ENCODE measurements at regions not wholly inside any gene's neighbourhood (a gene's known extent, or its start where the extent isn't known, plus 50 kb on each side); places are given as distances from the start of the nearest gene placed in this dataset.

DNA sequence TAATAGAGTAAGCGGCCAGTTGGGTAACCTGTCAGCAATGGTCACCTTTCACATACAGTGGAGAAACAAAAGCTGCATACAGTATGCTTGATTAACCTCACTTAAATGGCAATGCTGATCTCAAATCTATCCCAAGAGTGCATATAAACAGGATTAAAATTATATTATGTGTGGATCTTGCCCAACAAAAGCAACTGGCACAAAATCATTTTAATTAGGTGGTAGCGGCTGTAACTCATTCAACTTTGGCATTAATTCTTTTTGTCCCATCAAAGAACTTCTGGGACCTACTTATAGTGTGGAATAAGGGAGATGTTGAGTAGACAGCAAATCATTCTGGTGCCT, 167.8 kb upstream of the VRK2 start:
- TF ChIP-seq, protein P1, sequence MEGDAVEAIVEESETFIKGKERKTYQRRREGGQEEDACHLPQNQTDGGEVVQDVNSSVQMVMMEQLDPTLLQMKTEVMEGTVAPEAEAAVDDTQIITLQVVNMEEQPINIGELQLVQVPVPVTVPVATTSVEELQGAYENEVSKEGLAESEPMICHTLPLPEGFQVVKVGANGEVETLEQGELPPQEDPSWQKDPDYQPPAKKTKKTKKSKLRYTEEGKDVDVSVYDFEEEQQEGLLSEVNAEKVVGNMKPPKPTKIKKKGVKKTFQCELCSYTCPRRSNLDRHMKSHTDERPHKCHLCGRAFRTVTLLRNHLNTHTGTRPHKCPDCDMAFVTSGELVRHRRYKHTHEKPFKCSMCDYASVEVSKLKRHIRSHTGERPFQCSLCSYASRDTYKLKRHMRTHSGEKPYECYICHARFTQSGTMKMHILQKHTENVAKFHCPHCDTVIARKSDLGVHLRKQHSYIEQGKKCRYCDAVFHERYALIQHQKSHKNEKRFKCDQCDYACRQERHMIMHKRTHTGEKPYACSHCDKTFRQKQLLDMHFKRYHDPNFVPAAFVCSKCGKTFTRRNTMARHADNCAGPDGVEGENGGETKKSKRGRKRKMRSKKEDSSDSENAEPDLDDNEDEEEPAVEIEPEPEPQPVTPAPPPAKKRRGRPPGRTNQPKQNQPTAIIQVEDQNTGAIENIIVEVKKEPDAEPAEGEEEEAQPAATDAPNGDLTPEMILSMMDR (IDR thresholded peaks at IDR 0.05): no peak
- Mint-ChIP-seq H3K27ac (no peak overlapping the region), H3K27me3 (no peaks in the 10 kb centered on the region), H3K9me3 (no peaks in the 10 kb centered on the region), H3K36me3 (ENCODE audit: low read depth) (no peaks in the 10 kb centered on the region), H3K4me1 (ENCODE audit: low read depth) (no peaks in the 10 kb centered on the region), H3K4me3 (no peak overlapping the region)
- ATAC-seq: no peak
- intact Hi-C loops (cut with micrococcal nuclease): no loop called here
- POLR2A ChIA-PET: no interaction called here
- no peak for DNase-seq
- CTCF ChIA-PET: no interaction called here

- no peak for ATAC-seq
- Mint-ChIP-seq H3K4me3 (no peak overlapping the region), H3K9me3 (no peaks in the 10 kb centered on the region), H3K4me1 (ENCODE audit: low read depth) (no peaks in the 10 kb centered on the region), H3K27me3 (no peaks in the 10 kb centered on the region), H3K36me3 (ENCODE audit: low read depth) (no peaks in the 10 kb centered on the region), H3K27ac (no peak overlapping the region)
- intact Hi-C loops (cut with micrococcal nuclease): no loop called here
- POLR2A ChIA-PET: no interaction called here
- CTCF ChIA-PET: interaction anchor here (0.8 to 1.0 kb wide), 2 partner anchors 25 to 106 kb away, joined by 3 read pairs; no protein-coding TSS in a partner anchor
- DNase-seq: no peak
- TF ChIP-seq, protein P1 (IDR thresholded peaks at IDR 0.05): no peak
Measured at GRCh38 chr2:57880446-57880845, 166.2 kb upstream of the VRK2 start.

DNA sequence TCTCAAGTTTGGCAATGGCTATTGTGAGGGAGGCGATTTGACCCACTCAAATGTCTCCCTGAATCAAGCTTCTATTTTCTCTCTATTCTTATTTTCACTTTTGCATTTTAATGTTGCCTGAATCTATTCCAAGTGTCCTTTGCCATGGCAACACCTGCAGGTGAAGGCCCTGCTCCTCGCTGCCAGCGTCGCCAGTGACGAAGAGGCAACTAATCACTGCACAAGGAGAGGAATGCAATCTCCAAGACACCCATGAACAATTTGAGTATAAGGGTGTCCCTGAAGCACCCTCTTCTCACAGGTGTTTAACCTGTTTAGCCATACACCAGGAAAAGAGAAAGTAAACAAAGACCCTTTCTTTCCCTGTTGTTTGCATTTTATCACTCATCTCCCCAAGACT, 165.6 kb upstream of the VRK2 start:
- Mint-ChIP-seq H3K9me3 (no peaks in the 10 kb centered on the region), H3K27me3 (no peaks in the 10 kb centered on the region), H3K27ac (no peak overlapping the region), H3K4me1 (ENCODE audit: low read depth) (no peaks in the 10 kb centered on the region), H3K36me3 (ENCODE audit: low read depth) (no peaks in the 10 kb centered on the region), H3K4me3 (no peak overlapping the region)
- ATAC-seq (no peak), DNase-seq (no peak)
- ChIA-PET CTCF (interaction anchor here (0.8 to 1.0 kb wide), 2 partner anchors 25 to 106 kb away, joined by 3 read pairs; no protein-coding TSS in a partner anchor), POLR2A (no interaction called here)
- TF ChIP-seq, protein P1 (IDR thresholded peaks at IDR 0.05): no peak
- intact Hi-C loops (cut with micrococcal nuclease): no loop called here

GRCh38 chr2:57881998-57882888, 164.4 kb upstream of the VRK2 start:
- Mint-ChIP-seq H3K36me3 (ENCODE audit: low read depth) (no peaks in the 10 kb centered on the region), H3K9me3 (no peaks in the 10 kb centered on the region), H3K4me1 (ENCODE audit: low read depth) (no peaks in the 10 kb centered on the region), H3K4me3 (no peak overlapping the region), H3K27ac (no peak overlapping the region), H3K27me3 (peaks cover 2% of the 10 kb centered on the region)
- intact Hi-C loops (cut with micrococcal nuclease): no loop called here
- no peak for DNase-seq
- ChIA-PET CTCF (no interaction called here), POLR2A (no interaction called here)
- no peak for ATAC-seq
- TF ChIP-seq, protein P1 (IDR thresholded peaks at IDR 0.05): no peak

- POLR2A ChIA-PET: no interaction called here
- ATAC-seq (no peak), DNase-seq (no peak)
- H3K36me3 Mint-ChIP-seq (ENCODE audit: low read depth): no peaks in the 10 kb centered on the region
- peaks cover under 1% of the 10 kb centered on the region for H3K4me1 Mint-ChIP-seq (ENCODE audit: low read depth)
- no peak overlapping the region for H3K27ac Mint-ChIP-seq
- no peak overlapping the region for H3K4me3 Mint-ChIP-seq
- no peaks in the 10 kb centered on the region for H3K9me3 Mint-ChIP-seq
- CTCF ChIA-PET: no interaction called here
- intact Hi-C loops (cut with micrococcal nuclease): no loop called here
- H3K27me3 Mint-ChIP-seq: peaks cover 2% of the 10 kb centered on the region
- TF ChIP-seq, protein P1 (IDR thresholded peaks at IDR 0.05): no peak
Measured at GRCh38 chr2:57882895-57883515, 163.6 kb upstream of the VRK2 start.

All from activated CD8-positive, alpha-beta T cell treated with anti-CD3 and anti-CD28 coated beads for 36 hours (primary cell).